Epithelial cell of proximal tubule (primary cell): ENCODE measurements at regions not wholly inside any gene's neighbourhood (a gene's known extent, or its start where the extent isn't known, plus 50 kb on each side); places are given as distances from the start of the nearest gene placed in this dataset.
"Not testable (repeated sequence)": the region's sequence is repeated elsewhere in the genome, so short reads cannot be mapped to it uniquely, and the experiment has no call there.

Experiments
- DNase-seq: peaks from one replicate; pipeline ENCODE4 v3.0.0-alpha.2; 2011; ENCODE audit warnings: low read depth
- H3K4me3 ChIP-seq: 2 replicates; pipeline ENCODE4 v1.5.1; 2011; ENCODE audit warnings: low read depth, mild to moderate bottlenecking, low read length
- TF ChIP-seq, protein P1 (sequence below): conservative IDR thresholded peaks from 2 replicates; pipeline ENCODE4 v1.5.1; 2012; ENCODE audit warnings: low read depth, mild to moderate bottlenecking, low read length

GRCh38 chr13:22897571-22898314 lies 283.0 kb upstream of the SGCG start:
- no peak for DNase-seq
- no peak overlapping the region for H3K4me3 ChIP-seq
- TF ChIP-seq, protein P1, sequence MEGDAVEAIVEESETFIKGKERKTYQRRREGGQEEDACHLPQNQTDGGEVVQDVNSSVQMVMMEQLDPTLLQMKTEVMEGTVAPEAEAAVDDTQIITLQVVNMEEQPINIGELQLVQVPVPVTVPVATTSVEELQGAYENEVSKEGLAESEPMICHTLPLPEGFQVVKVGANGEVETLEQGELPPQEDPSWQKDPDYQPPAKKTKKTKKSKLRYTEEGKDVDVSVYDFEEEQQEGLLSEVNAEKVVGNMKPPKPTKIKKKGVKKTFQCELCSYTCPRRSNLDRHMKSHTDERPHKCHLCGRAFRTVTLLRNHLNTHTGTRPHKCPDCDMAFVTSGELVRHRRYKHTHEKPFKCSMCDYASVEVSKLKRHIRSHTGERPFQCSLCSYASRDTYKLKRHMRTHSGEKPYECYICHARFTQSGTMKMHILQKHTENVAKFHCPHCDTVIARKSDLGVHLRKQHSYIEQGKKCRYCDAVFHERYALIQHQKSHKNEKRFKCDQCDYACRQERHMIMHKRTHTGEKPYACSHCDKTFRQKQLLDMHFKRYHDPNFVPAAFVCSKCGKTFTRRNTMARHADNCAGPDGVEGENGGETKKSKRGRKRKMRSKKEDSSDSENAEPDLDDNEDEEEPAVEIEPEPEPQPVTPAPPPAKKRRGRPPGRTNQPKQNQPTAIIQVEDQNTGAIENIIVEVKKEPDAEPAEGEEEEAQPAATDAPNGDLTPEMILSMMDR: no peak

- DNase-seq, H3K4me3 ChIP-seq: not testable (repeated sequence)
Measured at GRCh38 chr13:22900416-22900951, 280.3 kb upstream of the SGCG start.

DNA sequence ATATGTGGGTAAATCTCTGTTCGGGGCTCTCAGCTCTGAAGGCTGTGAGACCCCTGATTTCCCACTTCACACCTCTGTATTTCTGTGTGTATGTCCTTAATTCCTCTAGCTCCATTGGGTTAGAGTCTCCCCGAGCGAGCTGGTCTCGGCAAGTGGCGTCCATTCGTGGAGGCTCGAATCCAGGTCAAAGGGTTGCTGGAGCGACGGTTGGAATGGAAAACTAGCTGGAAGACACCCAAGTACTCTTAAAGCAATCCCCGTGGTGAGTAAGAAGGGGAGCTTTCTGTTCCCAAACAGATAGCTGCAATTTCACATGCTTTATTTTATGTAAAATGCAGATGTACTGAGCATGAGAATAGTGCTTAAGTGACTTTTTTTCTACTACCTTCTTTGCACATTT lies 277.5 kb upstream of the SGCG start:
- no peak overlapping the region for H3K4me3 ChIP-seq
- TF ChIP-seq, protein P1: no peak
- DNase-seq: no peak

DNA sequence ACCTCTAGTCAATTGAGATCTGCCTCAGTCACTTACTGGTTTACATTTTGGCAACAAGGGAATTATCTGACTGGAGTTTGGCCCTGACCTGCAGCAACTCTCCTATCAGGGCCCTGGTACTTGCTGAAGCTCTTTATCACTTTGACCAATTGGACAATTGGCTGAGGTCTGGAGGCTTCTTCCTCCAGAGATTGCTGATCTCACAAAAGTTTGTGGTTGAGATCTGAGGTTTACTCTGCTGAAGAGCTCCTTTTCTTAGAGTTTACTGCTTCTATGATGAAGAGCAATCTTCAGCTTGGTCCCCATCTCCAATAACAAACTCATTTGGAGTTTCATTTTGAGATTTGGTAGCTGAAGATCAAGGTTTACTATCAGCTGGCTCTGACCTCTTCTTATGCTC lies 276.9 kb upstream of the SGCG start:
- H3K4me3 ChIP-seq: no peak overlapping the region
- TF ChIP-seq, protein P1: no peak
- no peak for DNase-seq

DNA sequence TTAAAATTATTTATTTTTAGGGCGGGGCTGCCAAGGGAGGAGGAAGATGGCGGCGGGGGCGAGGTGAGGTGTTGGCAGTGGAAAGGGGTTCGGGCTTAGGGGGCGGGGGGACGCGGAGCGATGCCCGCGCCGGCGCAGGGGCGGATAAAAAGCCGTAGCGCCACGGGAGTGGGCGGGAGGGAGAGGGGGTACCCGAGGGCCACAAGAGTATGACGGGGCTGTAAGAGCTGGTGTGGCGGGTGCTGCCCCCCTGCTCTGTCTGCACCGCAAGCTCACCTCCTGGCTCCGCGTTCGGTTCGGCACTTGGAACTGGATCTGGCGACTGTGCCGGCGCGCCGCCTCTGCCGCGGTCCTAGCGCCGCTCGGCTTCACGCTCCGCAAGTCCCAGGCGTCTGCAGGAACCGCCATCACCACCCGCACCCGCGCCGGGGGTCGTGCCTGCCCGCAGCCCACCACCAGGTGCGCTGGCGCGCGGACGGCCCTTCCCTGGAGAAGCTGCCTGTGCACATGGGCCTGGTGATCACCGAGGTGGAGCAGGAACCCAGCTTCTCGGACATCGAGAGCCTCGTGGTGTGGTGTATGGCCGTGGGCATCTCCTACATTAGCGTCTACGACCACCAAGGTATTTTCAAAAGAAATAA lies 265.2 kb upstream of the SGCG start:
- TF ChIP-seq, protein P1: no peak
- DNase-seq: no peak
- peak overlapping the region; percentile 54 for H3K4me3 ChIP-seq

- not testable (repeated sequence) for DNase-seq
- H3K4me3 ChIP-seq: peak overlapping the region; percentile 54
Measured at GRCh38 chr13:22916276-22916675, 264.5 kb upstream of the SGCG start.

DNA sequence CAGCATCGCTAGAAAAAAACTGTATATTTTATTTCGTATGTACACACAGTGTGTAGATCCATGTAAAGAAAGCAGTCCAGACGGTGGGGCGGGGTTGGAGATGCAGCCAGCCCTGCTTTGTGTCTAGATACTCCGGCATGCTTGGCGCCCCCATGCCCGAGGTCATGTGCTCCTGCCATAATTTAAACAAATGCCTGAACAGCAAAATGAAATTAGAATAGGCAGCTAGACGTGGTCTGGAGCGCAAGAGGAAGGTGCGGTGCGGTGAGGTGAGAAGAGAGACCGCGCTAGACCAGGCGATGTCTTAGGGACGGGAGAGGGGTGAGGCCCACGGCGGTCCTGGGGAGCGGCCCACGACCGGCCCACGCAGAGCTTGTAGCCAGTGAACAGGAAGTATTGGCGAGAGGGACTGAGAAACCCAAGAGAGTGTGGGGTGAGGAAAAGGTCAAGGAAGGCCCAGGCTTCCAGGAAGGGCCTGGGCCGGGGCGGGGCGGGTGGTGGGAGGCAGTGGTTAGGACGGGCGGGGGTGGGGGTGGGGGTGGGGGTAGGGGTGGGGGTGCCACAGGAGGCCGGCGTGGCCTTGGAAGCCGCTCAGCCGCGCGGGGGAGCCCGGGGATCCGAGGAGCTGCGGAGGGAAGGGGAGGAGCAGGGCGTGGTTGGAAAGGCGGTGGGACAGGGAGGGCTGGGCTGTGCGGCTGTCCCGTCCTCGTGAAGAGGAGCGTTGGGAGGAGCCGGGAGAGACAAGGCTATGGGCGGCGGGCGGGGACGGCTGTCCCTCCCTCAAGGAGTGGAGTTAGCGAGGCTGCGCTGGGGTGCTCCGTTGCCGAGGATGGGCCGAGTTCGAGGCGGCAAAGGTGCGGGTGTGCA lies 254.7 kb upstream of the SGCG start:
- TF ChIP-seq, protein P1: peak; percentile 7
- no peak for DNase-seq
- H3K4me3 ChIP-seq: peak overlapping the region; percentile 50
